Dendritic cell treated with granulocyte-macrophage colony-stimulating factor and Interleukin-4, amounts not matched to agents 40 ng/mL and 50 ng/mL, for 4 days (primary cell): ENCODE measurements at regions not wholly inside any gene's neighbourhood (a gene's known extent, or its start where the extent isn't known, plus 50 kb on each side); places are given as distances from the start of the nearest gene placed in this dataset.

Source experiments
- H3K27ac Mint-ChIP-seq: one replicate; pipeline ENCODE4 v1.8.0; 2022; ENCODE audit warnings: mild to moderate bottlenecking, mixed read lengths
- H3K27me3 Mint-ChIP-seq: one replicate; pipeline ENCODE4 v1.8.0; 2022; ENCODE audit warnings: mild to moderate bottlenecking, mixed read lengths
- H3K36me3 Mint-ChIP-seq: one replicate; pipeline ENCODE4 v1.8.0; 2022; ENCODE audit warnings: low read depth, mixed read lengths
- H3K4me1 Mint-ChIP-seq: one replicate; pipeline ENCODE4 v1.8.0; 2022; ENCODE audit warnings: low read depth, mixed read lengths
- H3K4me3 Mint-ChIP-seq: one replicate; pipeline ENCODE4 v1.8.0; 2022; ENCODE audit warnings: mild to moderate bottlenecking, moderate library complexity, mixed read lengths
- H3K9me3 Mint-ChIP-seq: one replicate; pipeline ENCODE4 v1.8.0; 2022; ENCODE audit warnings: mixed read lengths
- intact Hi-C: fragments of 100-400 bp; cut with micrococcal nuclease; formaldehyde crosslinking; loops from one replicate; pipeline ENCODE4 v1.15.0; 2022

DNA sequence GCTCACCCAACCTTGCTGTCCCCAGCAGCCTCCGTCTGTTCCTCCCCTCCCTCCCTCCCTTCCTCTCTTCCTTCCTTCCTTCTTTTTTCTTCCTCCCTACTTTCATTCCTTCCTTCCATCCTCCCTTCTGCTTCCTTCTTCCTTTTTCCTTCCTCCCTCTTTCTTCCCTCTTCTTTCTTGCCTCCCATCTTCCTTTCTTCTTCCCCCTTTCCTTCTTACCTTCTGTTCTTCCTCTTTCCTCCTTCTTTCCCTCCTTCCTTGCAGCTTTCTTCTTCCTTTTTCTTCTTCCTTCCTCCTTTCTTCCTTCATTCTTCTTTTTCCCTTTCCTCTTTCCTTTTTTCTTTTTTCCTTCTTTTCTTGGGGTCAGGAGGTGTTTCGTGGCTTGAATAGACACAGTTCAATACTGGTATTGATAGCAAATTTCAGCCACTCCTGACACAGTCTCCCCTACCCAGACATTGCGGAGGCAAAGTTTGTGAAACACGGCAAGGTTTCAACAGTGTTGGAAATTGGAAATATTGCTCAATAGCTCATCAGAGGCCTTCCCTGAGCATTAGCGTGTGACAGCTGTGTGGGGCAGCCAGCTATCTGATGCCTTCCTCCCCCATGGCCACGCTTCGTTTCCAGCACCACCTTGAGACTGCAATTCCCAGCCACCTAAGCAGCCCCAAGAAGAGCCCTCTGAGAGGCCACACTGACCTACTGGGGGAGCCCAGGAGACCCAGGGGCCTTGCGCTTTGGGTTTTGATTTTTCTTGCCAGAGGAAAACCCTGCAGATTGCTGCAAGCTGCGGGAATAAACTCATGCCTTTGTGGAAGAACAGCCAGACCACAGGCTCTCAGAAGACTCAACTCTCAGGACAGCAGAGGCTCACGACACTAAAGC, 82.2 kb downstream of the KLF15 start:
- Mint-ChIP-seq H3K27me3 (peaks cover 24% of the 10 kb centered on the region), H3K4me3 (no peak overlapping the region), H3K27ac (peak overlapping the region; percentile 33)

DNA sequence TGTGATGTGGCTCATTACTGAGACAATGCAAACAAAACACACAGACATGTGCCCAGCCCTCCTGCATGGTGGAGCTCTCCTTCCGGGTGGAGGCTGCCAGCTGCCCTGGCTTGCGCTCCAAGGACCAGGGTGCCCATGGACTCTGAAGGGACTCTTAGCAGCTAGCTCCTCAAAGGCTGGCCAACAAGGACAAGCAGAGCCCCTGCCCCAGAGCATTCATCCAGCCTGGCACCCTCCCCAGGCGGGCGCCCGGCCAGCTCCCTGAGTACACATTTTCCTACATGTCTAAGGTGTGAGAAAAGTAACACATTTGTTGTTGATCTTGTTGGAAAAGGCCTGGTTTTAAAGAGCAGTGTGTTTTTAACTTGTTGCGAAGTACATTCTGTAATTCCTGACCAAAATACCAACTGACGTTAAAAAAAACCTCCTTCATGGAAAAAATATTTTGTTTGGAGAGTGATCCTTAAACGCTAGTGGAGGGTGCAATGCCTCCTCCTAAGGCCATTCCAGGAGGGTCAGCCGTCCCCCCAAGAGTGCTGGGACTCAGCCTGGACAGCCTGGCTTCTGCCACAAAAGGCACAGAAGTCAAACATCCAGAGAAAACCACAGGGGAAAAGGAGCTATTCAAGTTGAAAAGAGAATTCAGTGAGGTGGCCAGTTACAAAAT, 86.9 kb downstream of the KLF15 start:
- peaks cover 8% of the 10 kb centered on the region for H3K9me3 Mint-ChIP-seq
- intact Hi-C loops: no loop called here
- peaks cover 47% of the 10 kb centered on the region for H3K27me3 Mint-ChIP-seq
- H3K4me3 Mint-ChIP-seq: no peak overlapping the region
- H3K27ac Mint-ChIP-seq: no peak overlapping the region
- H3K4me1 Mint-ChIP-seq: peaks cover 29% of the 10 kb centered on the region
- H3K36me3 Mint-ChIP-seq: no peaks in the 10 kb centered on the region

More for the DNA sequence above, 82.2 kb downstream of the KLF15 start:
- Mint-ChIP-seq H3K4me1 (peaks cover 22% of the 10 kb centered on the region), H3K36me3 (no peaks in the 10 kb centered on the region), H3K9me3 (peaks cover 8% of the 10 kb centered on the region)
- intact Hi-C loops: no loop called here

GRCh38 chr3:126269354-126269753, 87.9 kb downstream of the KLF15 start:
- no peak overlapping the region for H3K27ac Mint-ChIP-seq

DNA sequence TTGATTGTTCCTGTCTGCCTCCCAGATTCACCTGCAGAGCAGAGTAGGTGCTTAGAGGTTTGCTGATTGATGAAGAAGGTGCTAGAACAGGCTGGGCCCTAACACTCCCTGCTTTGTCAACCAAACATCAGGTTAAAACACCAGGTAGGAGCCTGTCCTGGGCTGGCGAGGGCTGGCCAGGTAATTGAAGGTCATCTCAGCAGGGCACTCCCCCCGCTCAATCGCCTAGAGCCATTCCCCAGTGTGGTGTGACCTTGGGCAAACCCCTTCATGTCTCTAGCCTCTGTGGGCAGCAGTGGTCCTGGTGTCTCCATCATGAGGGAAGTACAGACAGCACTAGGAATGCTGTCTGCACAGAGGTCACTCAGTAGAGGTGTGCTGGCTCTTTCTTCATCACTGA, 88.3 kb downstream of the KLF15 start:
- Mint-ChIP-seq H3K36me3 (no peaks in the 10 kb centered on the region), H3K4me3 (no peak overlapping the region), H3K27me3 (peaks cover 51% of the 10 kb centered on the region), H3K4me1 (peaks cover 16% of the 10 kb centered on the region), H3K27ac (no peak overlapping the region), H3K9me3 (no peaks in the 10 kb centered on the region)
- intact Hi-C loops: no loop called here

More at GRCh38 chr3:126269354-126269753, 87.9 kb downstream of the KLF15 start:
- Mint-ChIP-seq H3K9me3 (no peaks in the 10 kb centered on the region), H3K27me3 (peaks cover 51% of the 10 kb centered on the region), H3K4me3 (no peak overlapping the region), H3K4me1 (peaks cover 21% of the 10 kb centered on the region), H3K36me3 (no peaks in the 10 kb centered on the region)
- intact Hi-C loops: no loop called here

GRCh38 chr3:126267976-126268615, 87.7 kb upstream of the ALDH1L1 start:
- H3K4me3 Mint-ChIP-seq: peak overlapping the region; percentile 66
- peaks cover 14% of the 10 kb centered on the region for H3K4me1 Mint-ChIP-seq
- H3K9me3 Mint-ChIP-seq: no peaks in the 10 kb centered on the region
- no peak overlapping the region for H3K27ac Mint-ChIP-seq
- peaks cover 49% of the 10 kb centered on the region for H3K27me3 Mint-ChIP-seq
- intact Hi-C loops: no loop called here
- H3K36me3 Mint-ChIP-seq: no peaks in the 10 kb centered on the region

DNA sequence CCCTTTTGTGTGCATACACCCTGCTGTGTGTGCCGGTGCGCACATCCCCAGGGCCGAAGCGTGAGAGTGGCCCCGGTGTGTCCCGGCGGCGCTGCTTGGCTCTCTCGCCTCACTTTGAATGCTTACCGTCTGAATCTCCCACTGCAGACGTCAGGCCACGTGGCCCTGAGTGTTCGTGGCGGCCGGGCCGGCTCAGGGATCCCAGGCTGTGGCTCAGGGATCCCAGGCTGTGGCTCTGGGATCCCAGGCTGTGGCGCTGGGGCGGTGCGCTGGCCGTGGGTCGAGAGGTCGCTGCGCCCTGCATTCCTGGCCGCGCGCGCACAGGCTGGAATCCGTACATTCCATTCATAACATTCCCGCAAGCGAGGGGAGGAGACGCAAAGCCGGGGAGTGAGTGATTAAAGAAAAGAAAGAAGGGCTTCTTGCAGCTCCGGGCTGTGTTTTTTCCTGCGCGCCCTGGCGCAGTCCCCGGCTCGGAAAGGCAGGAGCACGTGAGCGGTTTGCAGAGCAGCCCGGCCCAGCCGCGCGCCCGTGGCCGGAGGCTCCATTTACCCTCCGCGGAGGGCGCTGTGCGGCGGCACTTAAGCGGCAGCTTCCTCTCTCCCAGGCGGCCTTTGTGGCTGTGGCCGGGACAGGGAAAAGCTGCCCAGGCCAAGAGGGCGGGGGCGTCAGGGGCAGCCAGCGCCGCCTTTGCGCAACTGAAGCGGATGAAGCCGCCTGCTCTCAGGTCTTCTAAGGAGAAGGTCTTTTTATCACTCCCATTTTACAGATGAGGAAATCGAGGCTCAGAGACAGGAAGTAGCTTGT, 87.0 kb upstream of the ALDH1L1 start:
- H3K27me3 Mint-ChIP-seq: peaks cover 45% of the 10 kb centered on the region
- H3K36me3 Mint-ChIP-seq: no peaks in the 10 kb centered on the region
- no peak overlapping the region for H3K27ac Mint-ChIP-seq
- H3K4me3 Mint-ChIP-seq: peak overlapping the region; percentile 66
- peaks cover 19% of the 10 kb centered on the region for H3K4me1 Mint-ChIP-seq
- no peaks in the 10 kb centered on the region for H3K9me3 Mint-ChIP-seq
- intact Hi-C loops: no loop called here

DNA sequence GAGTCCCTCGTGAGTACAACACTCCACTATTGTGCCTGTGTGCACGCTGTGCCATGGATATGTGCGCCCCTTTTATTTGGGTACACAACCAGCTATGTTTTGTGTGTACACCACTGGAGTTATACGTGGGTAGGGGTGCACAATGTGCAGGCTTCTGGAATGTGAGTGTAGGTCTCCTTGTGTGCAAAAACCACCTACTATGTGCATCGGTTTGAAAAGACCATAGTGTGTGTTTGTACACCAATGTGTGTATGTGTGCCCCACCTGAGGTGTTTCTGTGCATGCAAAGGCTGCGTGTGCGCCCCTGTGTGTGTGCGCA, 86.4 kb upstream of the ALDH1L1 start:
- Mint-ChIP-seq H3K27ac (no peak overlapping the region), H3K27me3 (peaks cover 41% of the 10 kb centered on the region), H3K9me3 (no peaks in the 10 kb centered on the region), H3K4me3 (no peak overlapping the region), H3K4me1 (peaks cover 20% of the 10 kb centered on the region), H3K36me3 (no peaks in the 10 kb centered on the region)
- intact Hi-C loops: no loop called here

DNA sequence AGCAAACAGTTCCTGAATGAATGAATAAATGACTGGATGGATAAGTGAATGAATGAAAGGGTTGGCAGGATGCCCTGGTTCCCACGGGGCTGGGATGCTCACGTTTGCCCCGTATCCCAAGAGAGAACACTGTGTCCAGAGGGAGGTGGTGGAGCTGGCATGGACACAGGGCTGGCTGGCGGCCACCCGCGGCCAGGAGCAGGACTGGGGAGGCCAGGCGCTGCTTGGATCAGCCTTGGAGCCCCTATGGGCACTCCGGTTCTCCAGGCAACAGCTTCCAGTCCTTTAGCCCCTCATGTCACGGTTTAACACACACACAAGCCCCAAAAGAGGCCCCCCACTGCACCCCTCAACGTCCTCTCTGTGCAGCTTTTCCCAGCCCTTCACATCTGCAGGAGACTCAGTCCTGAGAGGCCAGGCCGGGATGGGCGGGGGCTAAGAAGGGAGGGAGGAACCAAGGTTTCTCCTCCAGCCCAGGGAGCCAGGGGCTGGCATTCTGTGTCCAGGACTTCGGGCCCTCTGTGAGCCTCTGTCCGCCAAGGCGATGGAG, 86.0 kb upstream of the ALDH1L1 start:
- no peak overlapping the region for H3K4me3 Mint-ChIP-seq
- no peaks in the 10 kb centered on the region for H3K9me3 Mint-ChIP-seq
- no peak overlapping the region for H3K27ac Mint-ChIP-seq
- no peaks in the 10 kb centered on the region for H3K36me3 Mint-ChIP-seq
- peaks cover 24% of the 10 kb centered on the region for H3K4me1 Mint-ChIP-seq
- peaks cover 40% of the 10 kb centered on the region for H3K27me3 Mint-ChIP-seq
- intact Hi-C loops: no loop called here

- no peak overlapping the region for H3K27ac Mint-ChIP-seq
- H3K36me3 Mint-ChIP-seq: no peaks in the 10 kb centered on the region
- peaks cover 37% of the 10 kb centered on the region for H3K27me3 Mint-ChIP-seq
- intact Hi-C loops: no loop called here
- no peaks in the 10 kb centered on the region for H3K9me3 Mint-ChIP-seq
- H3K4me3 Mint-ChIP-seq: no peak overlapping the region
- H3K4me1 Mint-ChIP-seq: peaks cover 32% of the 10 kb centered on the region
Observed at GRCh38 chr3:126264952-126265351, 84.6 kb upstream of the ALDH1L1 start.

DNA sequence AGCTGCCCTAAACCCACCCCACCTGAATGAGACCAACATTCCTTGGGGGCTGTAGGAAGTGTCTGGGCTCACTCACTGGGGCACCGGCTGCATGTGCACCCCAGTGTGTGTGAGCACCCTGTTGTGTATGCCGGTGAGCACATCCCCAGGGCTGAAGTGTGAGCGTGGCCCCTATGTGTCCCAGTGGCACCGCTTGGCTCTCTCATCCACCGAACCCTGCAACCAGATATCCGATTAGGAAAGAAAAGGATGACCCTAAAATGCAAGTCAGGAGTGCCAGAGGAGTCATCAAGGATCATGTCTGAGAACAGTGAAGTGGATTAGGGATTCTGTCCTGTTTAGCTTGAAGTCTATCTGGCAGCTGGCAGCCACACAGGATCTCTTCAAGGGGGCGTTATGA, 84.0 kb upstream of the ALDH1L1 start:
- Mint-ChIP-seq H3K36me3 (no peaks in the 10 kb centered on the region), H3K9me3 (no peaks in the 10 kb centered on the region), H3K4me1 (peaks cover 32% of the 10 kb centered on the region), H3K27ac (no peak overlapping the region), H3K4me3 (no peak overlapping the region), H3K27me3 (peaks cover 37% of the 10 kb centered on the region)
- intact Hi-C loops: no loop called here

DNA sequence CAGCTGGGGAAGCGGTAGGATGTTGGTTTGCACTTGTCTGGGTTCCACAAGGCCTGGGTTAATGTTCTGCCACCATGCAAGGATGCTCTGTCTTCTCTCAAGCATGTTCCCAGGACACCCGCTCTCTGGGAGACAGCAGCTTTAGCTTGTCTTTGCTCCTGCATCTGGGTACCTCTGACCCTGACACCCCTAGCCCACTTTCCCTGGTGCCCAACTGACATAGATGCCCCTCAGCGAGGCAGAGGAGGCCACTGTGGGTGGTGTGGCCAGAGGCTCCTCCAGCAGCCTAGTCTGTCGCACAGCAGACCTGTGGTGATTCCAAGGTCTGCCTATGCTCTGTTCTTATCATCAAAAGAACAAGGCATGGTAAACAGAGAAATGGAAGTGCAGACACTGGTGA, 83.6 kb upstream of the ALDH1L1 start:
- Mint-ChIP-seq H3K27me3 (peaks cover 34% of the 10 kb centered on the region), H3K4me1 (peaks cover 32% of the 10 kb centered on the region), H3K9me3 (no peaks in the 10 kb centered on the region), H3K27ac (no peak overlapping the region), H3K4me3 (no peak overlapping the region), H3K36me3 (no peaks in the 10 kb centered on the region)
- intact Hi-C loops: no loop called here

DNA sequence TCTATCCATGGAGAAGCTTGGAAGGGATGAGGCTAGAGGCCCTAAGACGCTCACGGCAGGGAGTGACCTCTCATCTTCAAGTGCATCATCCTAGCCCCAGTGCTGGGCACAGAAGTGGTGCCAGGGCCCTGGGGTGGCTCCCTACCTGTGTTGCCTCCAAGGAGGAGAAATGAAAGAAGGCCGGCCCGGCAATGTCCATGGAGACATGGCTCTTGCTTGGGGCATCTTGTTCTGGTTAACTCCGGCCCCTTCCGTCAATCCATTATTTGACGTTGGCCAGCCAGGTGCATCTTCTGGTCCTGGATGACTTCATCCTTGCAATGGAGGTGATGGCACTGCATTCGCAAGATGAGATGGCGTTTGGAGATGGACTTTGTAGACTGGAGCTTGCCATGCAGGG, 83.2 kb upstream of the ALDH1L1 start:
- no peak overlapping the region for H3K27ac Mint-ChIP-seq
- H3K36me3 Mint-ChIP-seq: no peaks in the 10 kb centered on the region
- intact Hi-C loops: no loop called here
- peaks cover 36% of the 10 kb centered on the region for H3K4me1 Mint-ChIP-seq
- H3K27me3 Mint-ChIP-seq: peaks cover 31% of the 10 kb centered on the region
- no peaks in the 10 kb centered on the region for H3K9me3 Mint-ChIP-seq
- no peak overlapping the region for H3K4me3 Mint-ChIP-seq

GRCh38 chr3:126262227-126262626, 81.8 kb upstream of the ALDH1L1 start:
- intact Hi-C loops: no loop called here
- H3K27me3 Mint-ChIP-seq: peaks cover 20% of the 10 kb centered on the region
- H3K4me1 Mint-ChIP-seq: peaks cover 30% of the 10 kb centered on the region
- no peaks in the 10 kb centered on the region for H3K36me3 Mint-ChIP-seq
- no peak overlapping the region for H3K27ac Mint-ChIP-seq
- H3K9me3 Mint-ChIP-seq: no peaks in the 10 kb centered on the region
- H3K4me3 Mint-ChIP-seq: no peak overlapping the region
